OCI-LY1 (cell line): ENCODE measurements at regions not wholly inside any gene's neighbourhood (a gene's known extent, or its start where the extent isn't known, plus 50 kb on each side); places are given as distances from the start of the nearest gene placed in this dataset.

Experiments used
- H2AFZ ChIP-seq: fragments of 200-600 bp; sonication (generic), shearing (Covaris generic); 2 replicates; pipeline ENCODE4 v1.6.0; 2014; ENCODE audit warnings: antibody characterized with exemption, mild to moderate bottlenecking, low read length
- H3F3A ChIP-seq: fragments of 200-600 bp; sonication (generic), shearing (Covaris generic); 2 replicates; pipeline ENCODE4 v1.6.0; 2014; ENCODE audit warnings: mild to moderate bottlenecking, antibody characterized with exemption, low read length, moderate library complexity; ENCODE audit not compliant: insufficient read depth
- H3K27ac ChIP-seq: fragments of 200-600 bp; sonication (generic); 2 replicates; pipeline ENCODE4 v1.5.1; 2014; ENCODE audit warnings: low read length, mixed run types, mild to moderate bottlenecking, low read depth; ENCODE audit not compliant: poor library complexity, severe bottlenecking
- H3K27me3 ChIP-seq: fragments of 200-600 bp; sonication (generic); 2 replicates; pipeline ENCODE4 v1.6.0; 2014; ENCODE audit warnings: antibody characterized with exemption, mild to moderate bottlenecking, low read length, moderate library complexity; ENCODE audit not compliant: insufficient read depth
- H3K36me3 ChIP-seq: fragments of 200-600 bp; sonication (generic); 2 replicates; pipeline ENCODE4 v1.6.1; 2014; ENCODE audit warnings: mild to moderate bottlenecking, antibody characterized with exemption, low read length, moderate library complexity, mixed read lengths; ENCODE audit not compliant: insufficient read depth
- H3K4me1 ChIP-seq: fragments of 200-600 bp; sonication (generic); 2 replicates; pipeline ENCODE4 v1.5.1; 2014; ENCODE audit warnings: mild to moderate bottlenecking, low read length, moderate library complexity; ENCODE audit not compliant: insufficient read depth, severe bottlenecking
- H3K4me2 ChIP-seq: fragments of 200-600 bp; sonication (generic), shearing (Covaris generic); 2 replicates; pipeline ENCODE4 v1.6.1; 2014; ENCODE audit warnings: low read length
- H3K4me3 ChIP-seq: fragments of 200-600 bp; sonication (generic); 2 replicates; pipeline ENCODE4 v1.5.1; 2014; ENCODE audit warnings: low read length, low read depth, mild to moderate bottlenecking, mixed read lengths; ENCODE audit not compliant: poor library complexity, severe bottlenecking
- H3K79me2 ChIP-seq: fragments of 200-600 bp; shearing (Covaris generic); 2 replicates; pipeline ENCODE4 v1.6.1; 2016; ENCODE audit warnings: mixed run types, low read length, mixed read lengths; ENCODE audit not compliant: insufficient read depth
- H3K9ac ChIP-seq: fragments of 200-600 bp; sonication (generic), shearing (Covaris generic); 2 replicates; pipeline ENCODE4 v1.6.1; 2014; ENCODE audit warnings: mild to moderate bottlenecking, low read length, mixed read lengths
- H3K9me2 ChIP-seq: fragments of 200-600 bp; sonication (generic), shearing (Covaris generic); 2 replicates; pipeline ENCODE4 v1.6.1; 2014; ENCODE audit warnings: low read depth, mild to moderate bottlenecking, low read length, mixed read lengths
- H3K9me3 ChIP-seq: fragments of 200-600 bp; shearing (Covaris generic); 2 replicates; pipeline ENCODE4 v1.6.1; 2014; ENCODE audit warnings: low read length, mixed read lengths
- H4K20me1 ChIP-seq: fragments of 200-600 bp; sonication (generic), shearing (Covaris generic); 2 replicates; pipeline ENCODE4 v1.6.0; 2016; ENCODE audit warnings: mild to moderate bottlenecking, low read length; ENCODE audit not compliant: insufficient read depth
- CTCF ChIP-seq: fragments of 200-600 bp; sonication (generic), shearing (Covaris generic); IDR thresholded peaks from 2 replicates; pipeline ENCODE4 v1.5.1; 2017; ENCODE audit warnings: mild to moderate bottlenecking, antibody characterized with exemption, low read length, moderate library complexity, mixed read lengths
- EZH2 ChIP-seq: fragments of 200-600 bp; sonication (generic), shearing (Covaris generic); IDR thresholded peaks from 2 replicates; pipeline ENCODE4 v1.8.0; 2017; ENCODE audit warnings: borderline replicate concordance, mixed run types, mild to moderate bottlenecking, antibody characterized with exemption, low read length, moderate library complexity, mixed read lengths

GRCh38 chr12:41739066-41739465, 405.6 kb downstream of the GXYLT1 start:
- H3K4me3 ChIP-seq: no peak overlapping the region
- no peak overlapping the region for H3K9ac ChIP-seq
- H3K4me2 ChIP-seq: no peak overlapping the region
- H3K36me3 ChIP-seq: no peaks in the 10 kb centered on the region
- H2AFZ ChIP-seq: no peak overlapping the region
- H3K9me2 ChIP-seq: no peaks in the 10 kb centered on the region
- H3K79me2 ChIP-seq: no peaks in the 10 kb centered on the region
- no peaks in the 10 kb centered on the region for H4K20me1 ChIP-seq
- H3K9me3 ChIP-seq: no peaks in the 10 kb centered on the region
- no peaks in the 10 kb centered on the region for H3K27me3 ChIP-seq
- no peak overlapping the region for H3K27ac ChIP-seq
- H3K4me1 ChIP-seq: no peaks in the 10 kb centered on the region
- no peak for TF ChIP-seq EZH2
- TF ChIP-seq CTCF: no peak
- no peaks in the 10 kb centered on the region for H3F3A ChIP-seq

GRCh38 chr12:41737423-41737822, 407.3 kb downstream of the GXYLT1 start:
- Histone ChIP-seq H3K9me2 (no peaks in the 10 kb centered on the region), H3K4me2 (no peak overlapping the region), H2AFZ (no peak overlapping the region), H3K4me1 (no peaks in the 10 kb centered on the region), H3K27ac (no peak overlapping the region), H4K20me1 (no peaks in the 10 kb centered on the region), H3K9ac (no peak overlapping the region), H3K27me3 (no peaks in the 10 kb centered on the region), H3F3A (no peaks in the 10 kb centered on the region), H3K9me3 (no peaks in the 10 kb centered on the region), H3K36me3 (no peaks in the 10 kb centered on the region), H3K79me2 (no peaks in the 10 kb centered on the region), H3K4me3 (no peak overlapping the region)
- TF ChIP-seq CTCF: no peak
- TF ChIP-seq EZH2: no peak

GRCh38 chr12:41736436-41736835, 408.2 kb downstream of the GXYLT1 start:
- no peak overlapping the region for H3K4me2 ChIP-seq
- H3K27me3 ChIP-seq: no peaks in the 10 kb centered on the region
- H3K27ac ChIP-seq: no peak overlapping the region
- no peaks in the 10 kb centered on the region for H4K20me1 ChIP-seq
- H3K4me1 ChIP-seq: peaks cover 8% of the 10 kb centered on the region
- H3K9me3 ChIP-seq: no peaks in the 10 kb centered on the region
- H3K9me2 ChIP-seq: no peaks in the 10 kb centered on the region
- H2AFZ ChIP-seq: no peak overlapping the region
- H3K36me3 ChIP-seq: no peaks in the 10 kb centered on the region
- no peak for TF ChIP-seq CTCF
- no peak for TF ChIP-seq EZH2
- no peak overlapping the region for H3K9ac ChIP-seq
- no peaks in the 10 kb centered on the region for H3K79me2 ChIP-seq
- no peaks in the 10 kb centered on the region for H3F3A ChIP-seq
- no peak overlapping the region for H3K4me3 ChIP-seq
